Skin of body (tissue), 1 donor: ENCODE measurements at regions not wholly inside any gene's neighbourhood (a gene's known extent, or its start where the extent isn't known, plus 50 kb on each side); places are given as distances from the start of the nearest gene placed in this dataset.
A peak's percentile ranks its signal among the peaks of the same experiment; 100 is the strongest.

Experiments used
- DNase-seq: peaks from one replicate; lab custom pipeline; 2025; lab: John Stamatoyannopoulos, UW

DNA sequence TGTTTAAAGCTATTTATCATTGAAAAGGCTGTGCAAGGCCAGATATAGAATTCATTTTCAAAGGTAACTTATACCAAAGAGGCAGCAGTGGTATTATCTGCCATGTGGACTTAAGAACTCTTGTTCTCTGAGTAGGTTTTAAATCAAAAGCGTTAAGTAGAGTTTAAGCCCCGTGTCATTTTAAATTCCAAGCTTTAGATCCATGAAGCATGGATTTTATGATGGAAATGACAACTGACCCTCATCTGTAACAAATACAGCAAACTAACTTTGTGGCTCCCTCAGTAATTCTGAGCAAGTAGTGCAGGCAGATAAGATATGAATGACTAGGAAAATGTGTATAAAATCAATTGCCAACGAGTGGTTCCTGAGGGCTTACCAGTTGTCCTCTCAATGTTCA is 247.0 kb downstream of the WDR11 start:
- DNase-seq, result no peak

DNA sequence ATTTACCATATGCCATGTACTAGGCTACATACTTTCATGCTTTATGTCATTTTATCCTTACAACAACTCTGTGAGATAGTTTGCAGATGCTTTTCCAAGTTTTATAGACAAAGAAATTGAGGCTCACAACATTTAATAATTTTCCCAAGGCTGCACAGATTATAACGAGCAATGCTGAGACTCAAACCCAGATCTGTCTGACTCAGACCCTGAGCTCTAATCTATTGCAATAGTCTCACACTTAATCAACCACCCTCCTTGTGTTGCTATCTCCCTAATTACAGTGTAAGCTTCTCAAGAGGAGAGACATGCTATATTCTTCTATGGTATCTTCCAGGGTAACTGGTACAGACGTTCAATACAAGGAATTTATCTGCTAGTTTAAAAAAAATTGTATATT is 247.6 kb downstream of the WDR11 start:
- DNase-seq, result no peak

DNA sequence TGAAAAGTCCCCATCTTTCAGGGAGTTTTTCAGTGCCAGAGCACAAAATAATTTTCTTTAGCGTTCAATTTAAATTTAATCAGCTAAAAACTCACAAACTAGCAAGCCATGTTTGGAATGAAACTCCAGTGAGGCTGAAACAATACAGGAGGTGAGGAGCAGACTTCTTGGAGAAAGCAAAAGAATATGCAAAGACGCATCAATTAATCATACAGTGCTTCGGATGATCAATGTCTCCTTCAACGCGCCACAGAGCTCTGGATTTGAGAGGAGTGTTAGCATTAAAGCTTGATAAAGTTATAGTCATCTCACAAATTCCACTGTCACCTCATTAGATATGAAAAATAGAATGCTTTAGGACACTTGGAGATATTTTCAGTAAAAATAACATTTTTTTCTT is 248.0 kb downstream of the WDR11 start:
- DNase-seq, result no peak

DNA sequence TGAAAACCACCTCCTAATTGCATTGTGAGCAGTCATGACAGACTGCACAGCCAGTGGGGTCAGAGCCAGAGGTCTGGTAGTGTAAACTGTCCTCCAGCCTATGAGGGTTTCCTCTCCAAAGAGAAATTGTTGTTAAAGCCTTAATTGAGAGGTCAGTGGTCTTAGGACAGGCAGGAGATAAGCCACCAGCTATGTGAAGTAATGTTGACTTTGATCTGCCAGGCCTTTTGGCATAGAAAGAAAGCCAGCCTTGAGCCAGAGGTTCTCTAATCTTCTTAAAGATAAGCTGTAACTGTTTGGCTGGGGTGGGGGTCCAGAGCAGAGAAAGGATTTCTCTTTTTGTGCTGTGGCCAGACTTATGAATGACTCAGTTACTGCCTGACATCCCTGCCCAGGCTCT is 248.4 kb downstream of the WDR11 start:
- no peak for DNase-seq

DNA sequence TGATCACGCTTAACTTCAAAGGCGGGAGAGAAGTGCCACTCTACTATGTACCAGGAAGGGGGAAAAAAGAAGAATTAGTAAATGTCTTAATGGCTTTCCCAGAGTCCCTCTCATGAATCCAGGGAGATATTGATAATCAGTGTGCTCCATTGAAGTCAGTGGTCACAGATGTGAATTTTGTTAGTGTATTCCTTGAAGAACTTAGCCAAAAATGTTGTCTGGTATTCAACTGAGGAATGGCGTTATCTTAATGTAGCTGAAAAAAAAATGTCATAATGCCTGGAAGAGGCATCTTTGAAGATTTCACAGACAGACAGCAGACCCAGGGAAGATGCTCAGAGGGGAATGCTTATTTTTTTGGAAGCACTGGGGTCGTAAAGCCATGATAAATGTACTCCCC is 250.4 kb downstream of the WDR11 start:
- DNase-seq, result no peak

DNA sequence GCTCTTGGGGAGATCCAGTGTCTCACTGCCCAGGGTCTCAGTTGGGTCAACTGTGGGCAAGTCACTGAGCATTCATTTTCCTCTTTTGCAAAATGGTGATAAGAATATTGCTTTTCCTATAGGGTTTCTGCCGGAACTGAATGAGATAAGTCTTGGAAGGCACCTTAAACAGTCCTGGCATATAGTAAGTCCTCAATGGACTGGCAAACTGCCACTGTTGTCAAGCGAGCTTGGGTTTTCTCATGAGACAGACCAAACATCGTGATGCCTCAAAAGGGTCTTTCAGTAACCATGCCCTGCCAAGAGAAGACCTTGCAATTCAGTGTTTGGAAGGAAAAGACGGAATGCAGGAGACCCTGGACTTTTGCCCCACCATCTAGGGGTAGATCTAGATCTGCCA is 251.5 kb downstream of the WDR11 start:
- no peak for DNase-seq

DNA sequence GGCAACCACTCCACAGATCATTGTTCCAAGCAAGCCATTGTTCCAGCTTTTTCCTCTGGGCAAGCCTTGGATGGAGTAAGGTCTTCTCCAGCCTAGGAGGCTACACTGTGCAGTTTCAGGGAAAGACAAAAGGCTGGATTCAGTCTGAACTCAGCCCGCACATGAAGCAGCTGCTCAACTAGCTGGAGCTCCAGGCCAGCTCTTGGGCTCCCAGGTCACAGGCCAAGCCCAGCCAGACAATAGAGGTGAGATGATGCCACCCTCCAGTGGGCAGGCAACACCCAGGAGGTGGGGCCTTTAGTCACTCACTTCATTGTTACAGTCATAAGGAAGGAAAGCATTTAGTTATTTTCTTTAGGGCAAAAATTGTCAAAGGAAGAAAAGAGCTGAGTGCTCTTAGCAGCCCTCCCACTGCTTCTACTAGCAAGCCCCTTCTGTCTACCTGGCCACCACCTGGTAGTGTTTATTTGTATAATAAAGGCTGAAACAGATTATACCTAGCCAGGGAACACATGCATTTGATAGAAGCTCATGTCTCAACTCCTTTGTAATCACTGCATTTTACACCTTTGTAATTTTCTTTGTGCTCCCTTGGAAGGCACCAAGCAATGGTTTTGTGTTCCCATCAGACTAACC is 253.4 kb downstream of the WDR11 start:
- DNase-seq, result no peak

DNA sequence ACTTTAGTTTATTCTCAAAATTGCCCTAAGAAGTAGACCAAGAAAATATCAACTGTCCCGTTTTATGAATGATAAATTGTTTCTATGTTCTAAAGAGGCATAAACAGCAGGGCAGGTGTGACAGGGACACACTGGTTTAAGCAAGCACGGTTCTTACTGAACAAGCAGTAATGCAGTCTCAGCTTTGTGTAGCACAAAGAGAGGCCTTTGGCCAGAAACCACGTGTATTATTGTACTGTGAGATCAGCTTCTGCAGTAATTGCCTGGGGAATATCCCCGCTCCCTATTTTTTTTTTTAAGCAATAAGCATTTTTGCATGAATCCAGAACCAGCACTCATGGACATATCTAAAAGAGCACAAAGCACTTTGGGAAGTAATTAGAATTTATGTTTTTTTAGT is 255.4 kb downstream of the WDR11 start:
- no peak for DNase-seq

DNA sequence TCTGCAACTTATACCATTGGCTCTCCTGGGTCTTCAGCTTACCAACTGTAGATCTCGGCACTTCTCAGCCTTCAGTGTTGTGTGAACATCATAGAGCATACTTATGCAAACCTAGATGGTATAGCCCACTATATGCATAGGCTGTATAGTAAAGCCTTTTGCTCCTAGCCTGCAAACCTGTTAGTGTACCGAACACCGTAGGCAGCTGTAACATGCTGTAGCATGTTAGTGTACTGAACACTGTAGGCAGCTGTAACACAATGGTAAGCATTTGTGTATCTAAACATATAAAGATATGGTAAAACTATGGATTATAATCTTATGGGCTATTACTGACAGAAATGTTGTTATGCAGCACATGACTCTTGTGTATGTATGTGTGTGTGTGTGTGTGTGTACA is 256.9 kb downstream of the WDR11 start:
- no peak for DNase-seq

DNA sequence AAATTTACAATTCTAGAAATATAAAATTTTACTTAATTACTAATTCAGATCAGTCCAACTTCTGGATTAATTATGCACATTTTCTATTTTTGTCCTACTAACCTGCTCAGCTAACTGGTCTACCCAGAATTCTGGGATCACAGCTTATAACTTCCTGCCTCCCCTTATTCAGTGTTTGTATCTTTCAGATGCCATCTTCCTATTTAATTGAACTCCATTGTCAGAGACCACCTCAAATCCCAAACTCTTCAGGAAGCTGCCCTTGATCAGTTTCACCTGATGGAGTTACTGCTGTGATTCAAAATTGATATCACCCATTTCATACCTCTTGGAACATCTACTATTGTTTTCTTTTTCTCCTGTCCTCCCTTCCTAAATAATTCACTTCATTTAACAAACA is 259.2 kb downstream of the WDR11 start:
- DNase-seq, result no peak

DNA sequence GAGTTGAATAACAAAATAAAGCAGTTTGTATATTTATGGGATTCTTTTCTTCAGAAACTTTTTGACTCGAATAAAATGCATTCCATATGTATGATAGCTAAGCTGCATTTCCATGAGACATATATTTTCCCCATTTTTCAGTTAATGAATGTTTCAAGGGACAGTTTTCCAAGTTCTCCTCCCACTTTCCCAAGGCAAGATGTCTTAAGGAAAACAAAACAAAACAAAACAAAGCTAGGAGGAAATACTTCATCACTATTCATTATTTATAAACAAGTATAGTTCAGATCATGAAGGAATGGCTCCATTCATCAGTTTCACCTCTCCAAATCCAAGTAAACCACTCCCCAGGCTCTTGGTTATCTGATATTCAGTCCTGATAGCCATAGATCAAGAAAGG is 261.0 kb downstream of the WDR11 start:
- peak; percentile 86 for DNase-seq

DNA sequence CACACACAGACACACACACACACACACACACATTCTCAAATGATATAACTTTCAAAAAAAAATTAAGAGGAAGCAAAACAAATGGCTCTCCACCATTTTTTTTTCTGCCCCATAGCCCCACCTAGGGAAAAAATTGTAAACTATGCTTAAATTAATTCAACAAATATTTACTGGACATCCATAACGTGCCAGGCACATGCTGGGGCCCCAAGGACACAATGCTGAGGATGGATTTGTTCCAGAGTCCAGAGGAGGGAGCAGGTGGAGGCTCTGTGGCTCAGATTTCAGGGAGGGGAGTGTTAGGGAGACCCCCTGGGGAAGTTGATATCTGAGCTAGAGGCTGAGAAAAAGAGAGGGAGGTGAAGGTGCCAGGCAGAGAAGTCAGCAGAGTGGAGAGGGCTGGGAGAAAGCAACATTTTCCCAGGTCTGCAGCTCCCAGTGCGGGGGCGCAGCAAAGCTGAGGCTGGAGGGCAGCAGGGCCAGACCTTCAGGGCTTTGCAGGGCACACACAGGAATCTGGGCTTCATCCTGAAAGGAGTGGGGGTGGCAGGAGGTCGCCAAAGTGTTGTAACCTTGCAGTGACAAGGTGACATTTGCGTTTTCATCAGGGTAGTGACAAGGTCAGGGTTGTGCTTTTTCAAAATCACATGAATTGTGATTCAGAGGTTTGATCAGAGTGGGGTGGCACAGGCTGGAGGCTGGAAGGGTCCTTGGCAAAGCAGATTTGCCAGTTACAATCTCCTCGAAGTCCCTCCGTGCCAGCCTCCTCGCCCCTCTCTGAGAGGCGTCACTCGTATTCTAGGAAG is 261.6 kb downstream of the WDR11 start:
- DNase-seq, result no peak

DNA sequence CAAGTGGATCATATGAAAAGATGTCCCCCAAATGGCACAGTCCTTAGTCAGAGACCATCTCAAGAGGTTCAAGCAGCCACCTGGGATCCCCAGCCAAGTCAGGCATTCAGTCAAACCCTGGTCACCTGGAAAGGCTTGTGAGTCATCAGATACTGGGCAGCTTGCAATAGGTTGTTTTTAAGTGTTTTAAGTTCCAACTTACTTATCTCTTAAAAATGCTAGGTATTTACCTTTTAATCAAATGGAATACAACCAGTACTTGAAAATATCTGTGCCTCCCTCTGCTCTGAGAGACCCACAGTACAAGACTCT is 262.2 kb downstream of the WDR11 start:
- no peak for DNase-seq

DNA sequence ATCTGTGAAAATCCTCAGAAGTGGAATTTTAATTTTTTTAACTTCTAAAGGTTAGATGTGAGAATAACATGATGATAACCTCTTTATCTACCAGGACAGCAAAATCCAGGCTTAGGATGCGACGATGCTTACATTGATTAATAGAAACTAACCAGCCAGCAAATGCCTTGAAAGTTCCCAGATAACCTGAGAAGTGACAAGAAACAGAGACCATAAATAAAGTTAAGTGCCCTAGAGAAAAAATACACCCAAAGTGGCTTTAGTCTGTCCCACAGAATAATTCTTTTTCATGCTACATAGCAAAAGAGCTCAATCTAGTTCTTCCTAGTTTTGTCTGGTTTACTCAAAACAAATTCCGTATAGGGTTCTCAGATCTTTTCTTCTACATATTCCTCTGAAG is 262.7 kb downstream of the WDR11 start:
- DNase-seq, result no peak

DNA sequence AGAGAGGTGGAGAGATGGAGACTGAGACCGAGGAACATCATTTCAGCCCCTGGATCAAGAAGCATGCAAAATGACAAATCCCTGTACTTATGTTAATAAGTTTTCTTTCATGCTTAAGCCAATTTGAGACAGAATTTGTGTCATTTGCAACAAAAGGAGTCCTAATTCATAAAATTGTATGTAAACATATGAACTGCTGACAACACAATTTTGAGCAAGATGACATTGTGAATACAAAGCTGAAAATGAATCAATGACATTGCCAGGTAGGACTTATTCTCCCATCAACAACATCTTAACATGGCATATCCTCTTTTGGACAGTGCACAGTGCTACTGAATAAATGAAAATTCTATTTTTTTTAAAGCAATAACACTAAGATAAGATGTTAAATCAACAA is 264.0 kb downstream of the WDR11 start:
- DNase-seq, result no peak

DNA sequence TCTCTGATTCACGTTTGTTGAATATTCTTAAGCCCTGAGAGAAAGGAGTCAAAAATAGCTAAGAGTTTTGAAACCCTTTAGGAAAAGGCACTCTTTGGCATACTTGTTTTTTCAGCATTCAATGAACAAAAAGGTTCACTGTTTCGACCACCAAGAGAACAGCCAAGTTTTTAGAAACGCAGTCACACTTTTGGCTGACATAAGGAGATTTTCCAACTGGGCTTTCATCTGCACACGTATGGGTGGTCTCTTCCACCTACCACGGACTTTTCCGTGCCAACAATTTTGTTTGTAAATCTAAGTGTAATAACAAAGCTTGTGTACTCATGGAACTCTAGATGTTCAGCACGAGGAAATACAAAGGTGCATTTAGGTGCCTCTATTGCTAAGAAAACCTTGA is 270.3 kb downstream of the WDR11 start:
- no peak for DNase-seq

DNA sequence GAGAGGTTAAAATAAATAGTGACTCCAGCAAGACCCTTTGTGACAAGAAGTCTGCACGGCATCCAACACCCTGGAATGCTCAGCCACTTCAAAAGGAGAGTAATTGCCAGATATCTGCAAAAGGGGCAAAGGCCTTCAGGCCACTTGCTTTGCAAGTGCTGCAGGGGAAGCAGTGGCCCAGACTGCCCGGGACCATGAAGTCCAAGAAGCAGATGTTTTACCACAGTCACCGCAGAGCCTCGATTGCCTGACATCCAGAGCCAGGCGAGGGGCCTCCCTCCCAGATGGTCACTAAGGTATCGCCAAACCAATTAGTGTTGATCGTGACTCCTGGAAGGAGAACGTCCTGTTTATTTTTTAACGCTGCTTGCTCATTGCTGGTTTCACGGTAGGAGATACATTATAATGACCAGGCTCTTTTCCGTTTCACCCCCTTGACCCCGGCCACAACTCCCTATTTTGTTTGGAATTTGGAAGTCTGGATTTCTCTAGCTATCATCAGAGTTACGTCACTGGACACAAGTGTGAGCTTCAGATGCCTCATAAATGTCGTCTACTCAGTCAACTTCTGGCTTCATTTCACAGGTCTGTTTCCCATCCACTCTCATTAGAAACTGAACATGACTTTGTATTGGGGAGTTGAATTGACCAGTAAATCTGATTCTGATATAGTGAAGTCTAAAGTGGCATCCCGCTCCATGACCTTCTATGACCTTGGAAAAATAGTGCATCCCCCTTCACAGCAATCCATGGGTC is 276.2 kb downstream of the WDR11 start:
- no peak for DNase-seq

DNA sequence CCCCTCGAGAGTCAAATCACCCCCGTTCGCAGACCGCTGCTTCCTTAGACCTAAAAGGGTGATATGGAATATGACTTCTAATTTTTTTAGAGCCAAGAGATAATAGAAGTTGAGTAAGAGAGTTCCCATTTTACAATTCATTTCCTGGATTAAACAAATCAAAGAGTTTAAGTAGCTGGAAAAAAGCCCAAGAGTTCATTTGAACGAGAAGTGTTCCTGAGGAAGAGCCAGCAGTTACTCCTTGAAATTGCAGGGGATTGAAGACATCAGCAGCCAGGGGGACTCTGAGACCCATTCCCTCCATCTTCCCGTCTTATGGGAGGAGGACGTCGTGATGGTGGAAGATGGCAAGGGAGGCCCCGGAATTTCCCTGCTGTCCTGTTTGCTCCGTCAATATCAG is 277.0 kb downstream of the WDR11 start:
- DNase-seq, result no peak

DNA sequence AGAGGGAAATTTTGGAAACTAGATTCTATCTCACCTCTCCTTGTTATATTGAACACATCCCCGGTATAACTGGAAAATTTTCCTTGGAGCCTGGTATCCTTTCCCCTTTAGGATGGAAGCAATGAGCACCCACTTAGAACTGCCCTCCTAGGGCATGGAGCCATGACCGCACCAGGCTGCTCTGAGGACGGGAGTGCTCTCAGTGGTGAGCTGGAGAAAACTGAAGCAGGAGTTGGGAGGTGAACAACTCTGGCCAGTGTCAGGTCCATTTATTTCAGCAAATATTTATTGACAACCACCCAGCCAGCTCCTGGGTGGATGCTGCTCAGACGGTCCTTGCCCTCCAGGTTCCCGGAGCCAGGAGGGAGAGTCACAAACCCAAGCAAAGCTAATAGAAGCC is 278.1 kb downstream of the WDR11 start:
- no peak for DNase-seq

DNA sequence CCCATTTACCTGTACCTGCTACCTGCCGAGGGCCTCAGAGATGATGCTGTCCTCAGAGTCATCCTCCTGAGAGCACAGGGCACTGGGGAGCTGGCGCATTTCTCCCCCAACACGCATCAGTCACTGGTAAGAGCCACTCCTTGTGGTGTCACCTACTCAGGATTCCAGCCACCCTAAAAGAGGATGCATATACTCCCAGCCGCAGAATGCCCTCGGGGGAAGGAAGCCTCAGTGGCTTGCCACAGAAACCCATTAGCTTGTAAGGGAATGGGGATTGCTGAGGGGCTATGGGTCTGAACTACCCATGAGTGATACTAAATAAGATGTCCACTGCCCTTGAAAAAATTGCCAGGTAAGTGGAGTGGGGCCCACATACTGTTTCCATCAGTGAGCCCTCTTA is 279.2 kb downstream of the WDR11 start:
- no peak for DNase-seq

DNA sequence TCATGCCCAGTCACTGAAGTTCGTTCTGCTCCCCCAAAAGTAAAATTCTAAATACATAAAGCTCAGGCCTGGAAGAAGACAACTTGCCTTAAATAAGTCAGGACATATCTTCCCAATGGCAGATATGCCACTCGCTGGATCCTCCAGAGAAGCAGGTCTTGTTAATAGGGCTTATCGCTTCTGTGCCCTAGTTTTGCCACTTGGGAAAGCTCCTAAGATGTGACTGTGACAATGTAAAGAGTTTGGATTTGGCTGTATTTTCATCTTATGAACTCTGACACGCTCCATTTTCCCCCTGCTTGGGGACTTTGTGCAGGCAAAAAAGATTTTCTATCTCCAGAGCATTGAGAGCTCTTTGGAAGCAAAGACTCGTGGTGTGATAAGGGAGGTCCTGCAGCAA is 279.9 kb downstream of the WDR11 start:
- no peak for DNase-seq

DNA sequence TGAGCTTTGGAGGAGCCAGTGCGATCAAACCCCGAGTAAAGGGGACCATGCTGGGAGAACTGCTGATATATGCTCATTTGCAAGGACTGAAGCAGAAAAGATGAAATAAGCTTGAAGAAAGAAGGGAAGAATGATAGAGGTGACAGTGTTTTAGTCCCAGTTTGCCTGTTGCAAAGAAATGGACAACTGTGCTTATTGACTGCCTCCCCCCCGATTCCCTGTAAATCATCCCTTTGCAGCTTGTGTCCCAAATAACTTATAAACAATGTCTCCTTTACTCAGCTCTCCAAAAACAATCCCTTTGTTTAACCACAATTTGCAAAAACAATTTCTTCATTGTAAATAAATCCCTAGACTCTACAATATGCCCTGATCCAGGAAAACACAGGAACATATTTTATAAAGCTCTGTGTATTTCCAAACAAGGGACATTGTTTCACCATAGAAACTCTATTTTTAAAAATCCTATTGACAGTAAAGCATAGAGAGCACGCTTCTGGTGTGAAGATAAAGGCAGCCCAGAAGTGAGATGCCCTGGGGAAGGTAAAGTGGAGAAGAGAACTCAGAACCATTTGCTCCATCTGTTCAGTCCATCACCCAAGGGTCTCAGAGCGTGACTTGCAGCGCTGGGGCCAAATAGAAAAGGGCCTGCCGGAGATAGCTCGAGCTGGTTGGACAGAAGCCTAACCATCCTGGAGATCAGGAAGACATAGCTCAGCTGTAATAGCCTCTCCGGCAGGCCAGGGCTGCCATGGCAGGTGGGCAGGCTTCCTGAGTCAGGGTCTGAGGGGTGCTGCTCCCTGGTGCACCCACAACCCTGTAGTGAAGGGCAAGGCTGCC is 280.5 kb downstream of the WDR11 start:
- peak; percentile 29 for DNase-seq
